Jurkat, Clone E6-1 (cell line): ENCODE measurements at regions not wholly inside any gene's neighbourhood (a gene's known extent, or its start where the extent isn't known, plus 50 kb on each side); places are given as distances from the start of the nearest gene placed in this dataset.
"Not testable (repeated sequence)": the region's sequence is repeated elsewhere in the genome, so short reads cannot be mapped to it uniquely, and the experiment has no call there.

Experiments
- DNase-seq: peaks from one replicate; pipeline ENCODE4 v3.0.0-alpha.2; 2011; ENCODE audit warnings: low read depth, low spot score
- H3K4me3 ChIP-seq: 2 replicates; pipeline ENCODE4 v1.5.1; 2011; ENCODE audit warnings: mild to moderate bottlenecking, low read length, control low read depth, moderate library complexity

DNA sequence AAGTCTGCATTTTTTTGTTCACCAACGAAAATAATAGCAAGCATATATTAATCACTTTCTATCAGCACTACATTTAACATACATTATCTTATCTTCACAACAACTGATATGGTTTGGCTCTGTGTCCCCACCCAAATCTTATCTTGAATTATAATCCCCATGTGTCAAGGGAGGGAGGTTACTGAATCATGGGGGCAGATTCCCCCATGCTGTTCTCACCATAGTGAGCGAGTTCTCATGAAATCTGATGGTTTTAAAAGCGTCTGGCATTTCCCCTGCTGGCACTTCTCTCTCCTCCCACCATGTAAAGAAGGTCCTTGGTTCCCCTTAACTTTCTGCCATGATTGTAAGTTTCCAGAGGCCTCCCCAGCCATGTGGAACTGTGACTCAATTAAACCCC is 235.7 kb upstream of the RXFP2 start:
- H3K4me3 ChIP-seq = no peak overlapping the region
- DNase-seq = no peak

DNA sequence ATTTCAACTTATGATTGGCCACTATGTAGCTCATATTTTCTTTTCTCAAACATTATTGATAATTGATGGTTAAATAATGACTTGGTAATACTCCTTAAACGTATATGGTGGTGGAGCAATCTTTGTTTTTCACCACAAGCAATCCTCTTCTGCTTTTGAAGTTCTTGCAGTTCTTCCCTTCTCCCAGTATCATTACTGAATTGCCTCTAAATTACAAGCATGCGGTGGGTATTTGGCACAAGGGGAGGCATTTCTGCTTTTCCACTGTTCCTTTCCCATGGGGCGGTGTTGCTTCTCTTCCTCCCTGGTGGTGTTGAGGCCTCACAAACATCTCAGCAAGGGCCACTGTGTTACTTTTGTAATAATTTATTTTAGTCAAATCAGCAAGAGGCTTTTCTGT is 234.4 kb upstream of the RXFP2 start:
- H3K4me3 ChIP-seq = no peak overlapping the region
- DNase-seq = no peak

DNA sequence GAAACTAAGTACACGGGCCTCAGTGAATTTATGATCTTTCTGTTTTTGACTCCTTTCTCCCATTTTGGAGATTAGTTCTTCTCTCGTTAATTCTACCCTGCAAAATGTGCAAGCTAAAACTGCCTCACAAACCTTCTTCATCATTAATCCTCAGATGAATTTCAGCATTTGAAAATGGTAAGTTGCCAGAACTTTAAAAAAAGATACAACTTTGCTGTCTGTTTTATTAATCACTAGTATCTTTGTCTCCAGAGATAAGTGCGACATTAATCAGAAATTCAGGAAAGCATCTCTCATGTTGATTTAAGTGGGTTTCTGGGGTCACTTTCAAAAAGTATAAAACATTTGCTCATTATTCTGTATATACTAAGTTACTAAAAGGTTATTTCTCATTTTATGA is 227.0 kb upstream of the RXFP2 start:
- no peak for DNase-seq
- H3K4me3 ChIP-seq = no peak overlapping the region

DNA sequence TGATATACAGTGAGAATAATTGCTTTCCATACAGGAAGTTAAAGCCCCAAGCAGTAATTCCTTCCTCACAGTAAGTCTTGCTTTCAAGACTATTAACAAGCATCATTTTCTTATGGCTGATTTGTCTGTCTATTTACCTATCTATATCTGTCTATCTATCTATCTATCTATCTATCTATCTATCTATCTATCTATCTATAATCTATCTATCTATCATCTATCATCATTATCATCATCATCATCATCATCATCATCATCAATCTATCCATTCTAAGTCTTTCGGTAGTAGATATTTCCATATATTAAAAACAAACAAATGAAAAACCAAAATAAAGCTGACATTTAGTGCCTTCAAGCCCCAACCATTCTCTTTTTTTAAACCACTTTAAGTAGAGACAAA is 224.4 kb upstream of the RXFP2 start:
- no peak for DNase-seq
- H3K4me3 ChIP-seq = no peak overlapping the region

GRCh38 chr13:31515427-31515826 is 223.9 kb upstream of the RXFP2 start:
- H3K4me3 ChIP-seq = no peak overlapping the region

GRCh38 chr13:31517599-31517998 is 221.7 kb upstream of the RXFP2 start:
- no peak overlapping the region for H3K4me3 ChIP-seq
- DNase-seq = no peak

More at GRCh38 chr13:31515427-31515826, 223.9 kb upstream of the RXFP2 start:
- DNase-seq = no peak

DNA sequence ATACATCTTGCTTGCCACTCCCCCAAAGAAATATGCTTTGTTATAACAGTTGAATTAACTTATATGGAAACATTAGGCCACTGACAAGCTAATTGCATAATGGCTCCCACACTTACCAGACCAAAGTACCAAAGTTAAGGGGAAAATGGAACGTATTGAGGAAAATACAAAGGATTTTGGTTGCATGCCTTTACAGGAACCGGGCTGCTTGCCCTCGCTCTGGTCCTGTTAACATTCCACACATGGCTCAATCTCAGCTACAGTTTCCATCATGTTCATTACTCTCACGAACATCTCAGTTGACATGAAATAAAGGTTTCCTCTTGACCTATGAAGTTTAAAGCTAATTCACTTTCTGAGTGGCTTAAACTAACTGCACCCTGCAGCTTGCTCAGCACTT is 220.7 kb upstream of the RXFP2 start:
- no peak for DNase-seq
- H3K4me3 ChIP-seq = no peak overlapping the region

GRCh38 chr13:31521435-31521834 is 217.9 kb upstream of the RXFP2 start:
- DNase-seq = no peak
- no peak overlapping the region for H3K4me3 ChIP-seq

DNA sequence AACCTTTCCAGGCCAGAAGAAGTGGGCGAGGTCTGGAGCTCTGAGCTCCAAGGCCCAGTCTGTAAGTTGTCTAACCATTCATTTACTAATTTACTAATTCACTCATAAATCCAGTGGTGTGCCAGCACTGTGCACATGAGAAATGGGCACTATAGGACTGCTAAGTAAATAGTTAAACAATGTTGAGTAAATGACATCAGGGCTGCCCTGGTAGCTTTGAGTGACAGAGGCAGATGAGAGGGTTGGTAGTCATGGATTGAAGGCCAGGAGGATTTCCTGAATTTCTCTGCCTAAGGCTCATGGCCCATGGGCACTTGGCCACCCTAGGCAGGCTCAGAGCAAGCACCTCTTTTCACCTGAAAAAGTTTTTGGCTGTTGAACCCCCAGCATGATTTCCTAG is 216.9 kb upstream of the RXFP2 start:
- no peak for DNase-seq
- H3K4me3 ChIP-seq = no peak overlapping the region

DNA sequence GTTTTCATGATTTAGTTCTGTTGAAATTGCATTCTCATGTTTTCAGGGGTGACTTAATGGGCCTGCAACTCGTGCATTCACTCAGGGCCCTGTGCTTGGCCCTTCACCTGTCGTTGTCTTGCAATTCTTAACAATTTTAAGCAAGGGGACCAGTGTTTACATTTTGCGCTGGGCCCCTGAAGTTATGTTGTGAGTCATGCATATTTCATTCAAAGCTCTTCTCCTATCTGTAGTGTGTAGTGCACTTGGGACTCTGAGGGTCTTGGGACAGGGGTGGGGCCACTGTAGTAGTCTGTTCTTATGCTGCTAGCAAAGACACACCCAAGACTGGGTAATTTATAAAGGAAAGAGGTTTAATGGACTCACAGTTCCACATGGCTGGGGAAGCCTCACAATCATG is 211.2 kb upstream of the RXFP2 start:
- H3K4me3 ChIP-seq = no peak overlapping the region
- DNase-seq = no peak

DNA sequence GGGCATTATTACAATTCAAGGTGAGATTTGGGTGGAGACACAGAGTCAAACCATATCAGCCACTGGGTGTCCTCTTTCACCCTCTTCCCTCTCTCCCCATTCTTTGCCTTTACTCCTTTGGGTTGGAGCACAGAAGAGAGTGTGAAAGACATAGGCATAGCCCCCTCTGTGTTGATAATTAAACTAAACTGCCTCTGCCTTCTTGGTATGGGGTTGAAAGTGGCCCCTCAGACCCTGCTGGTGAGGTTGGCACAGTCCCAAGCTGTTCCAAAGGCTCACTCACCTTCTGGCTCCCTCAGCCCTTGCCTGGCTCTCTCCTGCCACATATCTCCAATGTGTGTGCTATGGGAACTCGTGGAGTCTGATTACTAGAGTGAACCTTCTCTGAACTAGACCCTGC is 210.6 kb upstream of the RXFP2 start:
- H3K4me3 ChIP-seq = no peak overlapping the region
- DNase-seq = no peak

- H3K4me3 ChIP-seq = no peak overlapping the region
- no peak for DNase-seq
These were observed 208.4 kb upstream of the RXFP2 start for GRCh38 chr13:31530922-31531321.

GRCh38 chr13:31537052-31537451 is 202.3 kb upstream of the RXFP2 start:
- no peak for DNase-seq
- no peak overlapping the region for H3K4me3 ChIP-seq

DNA sequence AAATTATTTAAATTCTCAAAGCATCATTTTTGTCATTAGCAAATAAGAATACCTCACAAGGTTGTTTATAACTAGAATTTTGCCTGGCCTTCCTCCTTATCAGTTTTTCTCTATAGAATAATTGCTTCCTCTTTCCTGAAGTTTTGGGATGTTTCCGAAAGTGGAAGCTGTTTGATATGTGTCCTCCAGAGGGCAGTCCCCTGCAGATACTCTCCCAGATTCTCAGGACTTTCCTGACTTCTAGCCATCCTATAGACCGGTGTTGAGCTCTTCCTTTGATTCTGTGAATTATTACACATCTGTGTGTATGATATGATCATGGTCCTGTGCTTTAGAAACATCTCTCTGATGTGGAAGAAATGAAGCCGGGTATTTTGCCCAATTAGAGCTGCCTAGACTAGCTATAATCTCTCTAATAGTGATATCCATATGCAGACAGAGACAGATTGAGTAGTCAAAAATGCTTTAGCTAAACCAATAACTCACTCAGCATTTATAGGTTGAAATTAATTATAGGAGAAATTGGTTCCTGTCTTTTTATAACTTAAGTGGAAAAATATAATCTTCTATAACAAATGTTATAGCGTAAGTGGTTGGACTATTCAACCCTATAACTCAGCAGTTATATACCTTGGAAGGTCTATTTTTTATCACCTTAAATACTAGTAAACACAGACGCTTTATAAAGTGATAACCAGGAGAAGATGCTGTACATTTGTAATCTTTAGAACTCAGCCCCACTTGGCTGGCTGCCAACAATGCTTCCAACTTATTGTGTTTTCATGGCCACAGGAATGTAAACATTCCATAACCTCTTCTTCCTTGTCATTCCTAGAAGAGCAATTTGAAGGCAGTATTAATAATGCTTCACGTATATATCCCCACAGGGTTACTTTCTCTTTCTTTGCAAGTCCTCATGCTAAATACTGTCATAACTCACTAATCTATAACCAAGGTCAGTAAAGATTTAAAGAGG is 201.0 kb upstream of the RXFP2 start:
- no peak overlapping the region for H3K4me3 ChIP-seq
- no peak for DNase-seq

GRCh38 chr13:31540281-31540680 is 199.0 kb upstream of the RXFP2 start:
- no peak overlapping the region for H3K4me3 ChIP-seq
- no peak for DNase-seq

GRCh38 chr13:31543190-31543589 is 196.1 kb upstream of the RXFP2 start:
- no peak overlapping the region for H3K4me3 ChIP-seq
- DNase-seq = no peak

DNA sequence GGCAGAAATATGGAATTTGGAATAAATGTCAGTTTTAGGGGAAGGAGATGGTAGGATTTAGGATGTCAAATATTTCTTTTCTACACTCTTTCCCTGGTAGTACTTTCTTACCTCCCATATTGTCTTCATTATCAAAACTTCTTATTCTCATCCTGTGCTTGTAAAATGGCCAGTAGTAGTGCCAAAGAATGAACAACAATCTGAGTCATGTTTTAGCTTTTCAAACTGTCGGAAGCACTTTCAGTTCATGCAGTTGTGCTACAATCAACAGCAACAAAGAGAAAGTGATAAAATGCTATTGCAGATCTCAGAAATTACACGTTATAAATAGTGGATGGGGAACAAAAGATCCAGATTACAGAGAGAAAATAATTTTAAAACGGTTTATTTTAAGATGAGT is 193.7 kb upstream of the RXFP2 start:
- DNase-seq = no peak

DNA sequence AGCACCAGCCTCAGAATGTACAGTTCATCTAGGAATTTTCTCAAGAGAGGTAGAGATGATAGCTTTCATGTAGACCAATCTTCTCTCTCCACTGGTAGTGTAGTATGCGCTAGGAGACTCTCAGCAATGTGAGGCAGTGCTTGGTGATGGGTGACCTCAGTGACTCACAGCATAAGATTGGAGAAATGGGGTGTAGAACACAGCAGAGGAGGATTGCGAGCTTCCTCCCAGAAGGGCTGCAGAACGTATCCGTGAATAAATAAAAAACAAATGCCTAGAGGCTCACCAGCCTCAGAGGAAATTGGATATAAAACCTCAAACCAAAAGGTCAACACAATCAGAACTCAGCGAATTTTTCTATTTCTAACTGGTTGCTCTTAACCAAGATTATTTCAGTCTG is 182.9 kb upstream of the RXFP2 start:
- no peak for DNase-seq
- no peak overlapping the region for H3K4me3 ChIP-seq

More for the DNA sequence above, 193.7 kb upstream of the RXFP2 start:
- H3K4me3 ChIP-seq = no peak overlapping the region

- not testable (repeated sequence) for DNase-seq, H3K4me3 ChIP-seq
These were observed 155.1 kb upstream of the RXFP2 start for GRCh38 chr13:31584221-31584620.

DNA sequence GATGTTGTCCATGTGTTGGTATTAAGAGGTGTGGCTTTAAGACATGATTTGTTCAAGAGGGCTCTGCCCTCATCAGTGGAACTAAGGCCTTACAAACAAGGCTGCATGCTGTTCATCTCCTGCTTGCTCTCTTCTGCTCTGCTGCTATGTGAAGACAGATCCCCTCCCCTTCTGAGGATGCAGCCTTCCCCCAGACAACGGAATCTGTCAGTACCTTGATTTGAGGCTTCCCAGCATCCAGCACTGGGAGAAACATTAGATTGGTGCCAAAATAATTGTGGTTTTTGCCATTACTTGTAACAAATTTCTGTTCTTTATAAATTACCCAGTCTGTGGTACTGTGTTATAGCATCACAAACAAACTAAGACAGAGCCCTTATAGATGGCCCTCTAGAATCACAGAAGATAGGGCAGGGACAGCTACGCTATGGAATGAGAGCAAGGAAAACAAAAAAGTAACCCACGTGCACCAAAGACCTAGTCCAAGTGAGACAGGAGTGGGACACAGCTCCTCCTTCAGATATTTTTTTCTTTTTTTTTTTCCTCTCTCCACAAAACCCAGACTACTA is 151.5 kb upstream of the RXFP2 start:
- H3K4me3 ChIP-seq = no peak overlapping the region
- no peak for DNase-seq

DNA sequence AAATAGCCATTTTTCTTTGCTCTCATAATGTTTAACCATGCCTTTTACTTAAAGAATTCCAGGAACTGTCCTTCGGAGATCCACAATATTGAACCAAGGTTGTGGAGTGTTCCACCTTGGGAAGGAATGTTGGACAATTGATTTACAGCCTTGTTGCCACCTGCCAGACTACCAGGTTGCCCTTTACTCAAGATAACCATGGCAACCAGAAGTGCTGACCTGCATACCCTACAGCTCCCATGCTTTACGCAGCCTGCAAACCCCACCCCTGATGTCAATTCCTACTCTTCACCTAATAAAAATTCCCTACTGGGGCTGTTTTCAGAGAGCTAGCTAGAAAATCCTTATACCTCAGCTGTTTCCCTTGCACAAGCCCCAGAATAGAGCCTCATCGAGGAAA is 151.0 kb upstream of the RXFP2 start:
- no peak overlapping the region for H3K4me3 ChIP-seq
- DNase-seq = no peak
